GM12878 (cell line): ENCODE measurements at regions not wholly inside any gene's neighbourhood (a gene's known extent, or its start where the extent isn't known, plus 50 kb on each side); places are given as distances from the start of the nearest gene placed in this dataset.
"Not testable (repeated sequence)": the region's sequence is repeated elsewhere in the genome, so short reads cannot be mapped to it uniquely, and the experiment has no call there.

Source experiments
- ATF2 ChIP-seq: IDR thresholded peaks from 2 replicates; pipeline ENCODE4 v1.6.1; 2012; ENCODE audit warnings: low read length, inconsistent platforms
- ETV6 ChIP-seq, 2 experiments: fragments of 450-650 bp in 1 of 2; IDR thresholded peaks in 1 of 2; conservative IDR thresholded peaks in 1 of 2; 2 replicates each; pipeline ENCODE4 v1.6.1; 2014; ENCODE audit warnings: antibody characterized with exemption in 1 of 2, borderline replicate concordance in 1 of 2, low read depth in 1 of 2, mild to moderate bottlenecking in 1 of 2, moderate library complexity in 1 of 2
- POLR2AphosphoS5 ChIP-seq: IDR thresholded peaks from 2 replicates; pipeline ENCODE4 v1.6.1; 2011; ENCODE audit warnings: mild to moderate bottlenecking, low read length, inconsistent platforms
- TF ChIP-seq, protein P1 (sequence below), 3 experiments: IDR thresholded peaks in 2 of 3; conservative IDR thresholded peaks in 1 of 3; 2 replicates each; pipeline ENCODE4 v1.5.1; 2011; ENCODE audit warnings: low read depth in 3 of 3, low read length in 3 of 3, mild to moderate bottlenecking in 3 of 3, control low read depth in 2 of 3, moderate library complexity in 2 of 3, inconsistent platforms in 1 of 3, mixed read lengths in 1 of 3; ENCODE audit not compliant: control insufficient read depth in 2 of 3, insufficient read depth in 1 of 3; ENCODE audit errors: extremely low read depth in 1 of 3

DNA sequence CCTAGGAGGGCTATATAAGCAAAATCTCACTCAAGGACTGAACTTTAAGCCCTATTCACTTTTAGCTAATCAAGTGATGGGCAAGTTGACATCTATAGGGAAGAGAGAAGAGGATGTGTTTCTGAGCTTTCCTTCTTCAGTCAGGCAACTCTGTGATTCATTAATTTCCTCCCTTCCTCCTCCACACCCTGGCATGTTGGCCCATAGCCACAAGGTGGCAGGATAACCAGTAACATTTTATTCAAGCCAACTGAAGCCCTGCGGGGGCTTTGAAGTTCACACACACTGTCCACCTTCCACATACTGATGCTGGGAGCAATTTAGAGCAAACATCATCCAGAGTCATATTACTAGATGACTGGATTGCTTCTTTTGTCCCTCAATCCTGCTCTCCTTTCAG is 111.5 kb upstream of the POTEB3 start:
- TF ChIP-seq ETV6 (conservative IDR thresholded peaks at IDR 0.05 in 1 of 2, IDR thresholded peaks at IDR 0.05 in 1 of 2; ENCODE audit: borderline replicate concordance in 1 of 2, low read depth in 1 of 2); ATF2; POLR2AphosphoS5: not testable (repeated sequence)
- TF ChIP-seq, protein P1, sequence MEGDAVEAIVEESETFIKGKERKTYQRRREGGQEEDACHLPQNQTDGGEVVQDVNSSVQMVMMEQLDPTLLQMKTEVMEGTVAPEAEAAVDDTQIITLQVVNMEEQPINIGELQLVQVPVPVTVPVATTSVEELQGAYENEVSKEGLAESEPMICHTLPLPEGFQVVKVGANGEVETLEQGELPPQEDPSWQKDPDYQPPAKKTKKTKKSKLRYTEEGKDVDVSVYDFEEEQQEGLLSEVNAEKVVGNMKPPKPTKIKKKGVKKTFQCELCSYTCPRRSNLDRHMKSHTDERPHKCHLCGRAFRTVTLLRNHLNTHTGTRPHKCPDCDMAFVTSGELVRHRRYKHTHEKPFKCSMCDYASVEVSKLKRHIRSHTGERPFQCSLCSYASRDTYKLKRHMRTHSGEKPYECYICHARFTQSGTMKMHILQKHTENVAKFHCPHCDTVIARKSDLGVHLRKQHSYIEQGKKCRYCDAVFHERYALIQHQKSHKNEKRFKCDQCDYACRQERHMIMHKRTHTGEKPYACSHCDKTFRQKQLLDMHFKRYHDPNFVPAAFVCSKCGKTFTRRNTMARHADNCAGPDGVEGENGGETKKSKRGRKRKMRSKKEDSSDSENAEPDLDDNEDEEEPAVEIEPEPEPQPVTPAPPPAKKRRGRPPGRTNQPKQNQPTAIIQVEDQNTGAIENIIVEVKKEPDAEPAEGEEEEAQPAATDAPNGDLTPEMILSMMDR (IDR thresholded peaks at IDR 0.05 in 2 of 3, conservative IDR thresholded peaks at IDR 0.05 in 1 of 3; ENCODE audit: control insufficient read depth in 2 of 3, extremely low read depth in 1 of 3, insufficient read depth in 1 of 3, low read depth in 3 of 3, low read length in 3 of 3): not testable (repeated sequence)
